GM21825 (cell line): ENCODE measurements at regions not wholly inside any gene's neighbourhood (a gene's known extent, or its start where the extent isn't known, plus 50 kb on each side); places are given as distances from the start of the nearest gene placed in this dataset.
"Not testable (repeated sequence)": the region's sequence is repeated elsewhere in the genome, so short reads cannot be mapped to it uniquely, and the experiment has no call there.

Source experiments
- ATAC-seq: cut with Tn5 transposase; IDR thresholded peaks from one replicate; pipeline ENCODE4 v1.9.1; 2021; ENCODE audit warnings: mild to moderate bottlenecking, moderate library complexity; ENCODE audit not compliant: unreplicated experiment

DNA sequence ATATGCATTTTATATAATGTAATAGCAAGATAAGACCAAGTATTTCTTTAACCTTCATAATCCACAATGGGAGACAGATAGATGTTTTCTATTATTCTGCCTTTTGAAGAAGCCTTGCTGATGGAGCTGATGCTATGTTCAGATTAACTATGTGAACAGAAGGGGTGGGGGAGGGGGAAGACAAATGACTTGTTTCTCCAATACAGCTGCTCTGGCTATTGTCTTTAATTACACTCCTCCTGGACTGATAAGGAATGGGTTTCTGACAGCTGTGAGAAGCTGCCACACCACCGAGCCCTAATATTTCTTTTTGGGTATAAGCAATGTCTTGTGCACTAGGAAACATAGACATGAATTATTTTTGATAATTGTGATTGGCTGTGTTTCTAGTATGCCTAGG lies 62.0 kb downstream of the CAVIN4 start:
- no peak for ATAC-seq

DNA sequence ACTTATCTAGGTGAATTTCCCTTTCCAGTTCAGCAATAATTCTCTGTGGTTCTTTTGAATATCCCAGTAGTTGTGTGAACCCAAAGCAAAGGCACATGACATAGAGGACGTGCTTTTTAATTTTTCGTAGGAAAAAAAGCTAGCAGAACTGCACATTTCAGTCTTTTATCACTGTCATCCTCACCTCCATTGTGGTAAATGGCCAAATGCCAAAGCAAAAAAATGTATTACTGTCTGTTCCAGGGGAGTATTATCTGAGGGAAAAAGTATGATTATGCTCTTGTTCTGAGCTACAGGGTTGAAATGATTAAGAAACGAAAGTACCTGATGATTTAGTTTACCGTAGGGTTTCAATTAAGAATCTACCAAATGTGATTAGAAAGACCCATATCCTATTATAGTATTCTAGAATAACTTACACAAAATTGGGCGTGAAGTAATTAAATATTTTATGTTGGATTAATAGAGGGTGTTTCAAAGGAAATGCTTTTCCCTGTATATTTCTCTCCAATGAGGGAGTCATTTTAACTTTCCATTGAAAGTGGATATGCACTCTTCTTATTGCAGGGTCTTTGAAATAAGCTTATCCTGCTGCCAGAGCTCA lies 62.7 kb downstream of the CAVIN4 start:
- no peak for ATAC-seq

DNA sequence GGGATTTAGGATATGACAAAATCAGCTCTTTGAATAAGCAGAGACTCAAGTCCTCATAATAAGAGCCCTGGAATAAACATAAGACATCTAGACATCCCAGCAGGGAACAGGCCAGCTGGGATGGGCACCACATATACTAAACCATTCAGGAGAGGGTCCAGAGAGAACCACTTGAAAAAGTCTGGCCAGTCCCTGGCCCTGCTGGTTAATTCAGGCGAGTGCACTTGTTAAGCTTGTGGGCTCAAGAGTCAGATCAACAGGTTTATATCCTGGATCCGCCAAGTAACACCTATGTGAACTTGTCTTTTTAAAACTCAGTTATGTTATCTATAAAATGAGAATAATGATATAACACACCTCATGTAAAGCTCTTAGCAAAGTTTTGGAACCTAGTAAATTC lies 63.3 kb downstream of the CAVIN4 start:
- ATAC-seq = no peak

DNA sequence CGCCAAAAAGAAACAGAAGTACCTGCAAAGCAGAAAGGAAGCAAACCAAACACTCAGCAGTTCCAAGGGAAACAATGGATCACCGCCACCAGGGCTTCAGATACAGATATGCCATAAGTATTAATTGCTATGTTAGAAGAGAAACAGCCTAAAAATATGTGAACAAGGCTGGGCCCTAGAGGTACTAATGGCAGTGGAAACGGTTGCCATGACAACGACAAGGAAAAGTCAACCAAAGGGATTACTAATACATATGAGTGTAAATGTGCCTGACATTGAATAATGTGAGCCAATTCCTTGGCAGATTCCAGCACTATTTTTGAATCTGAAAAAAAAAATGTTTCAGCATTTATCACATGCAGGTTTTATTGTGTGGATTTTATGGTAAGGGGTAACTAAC lies 75.0 kb downstream of the CAVIN4 start:
- no peak for ATAC-seq

DNA sequence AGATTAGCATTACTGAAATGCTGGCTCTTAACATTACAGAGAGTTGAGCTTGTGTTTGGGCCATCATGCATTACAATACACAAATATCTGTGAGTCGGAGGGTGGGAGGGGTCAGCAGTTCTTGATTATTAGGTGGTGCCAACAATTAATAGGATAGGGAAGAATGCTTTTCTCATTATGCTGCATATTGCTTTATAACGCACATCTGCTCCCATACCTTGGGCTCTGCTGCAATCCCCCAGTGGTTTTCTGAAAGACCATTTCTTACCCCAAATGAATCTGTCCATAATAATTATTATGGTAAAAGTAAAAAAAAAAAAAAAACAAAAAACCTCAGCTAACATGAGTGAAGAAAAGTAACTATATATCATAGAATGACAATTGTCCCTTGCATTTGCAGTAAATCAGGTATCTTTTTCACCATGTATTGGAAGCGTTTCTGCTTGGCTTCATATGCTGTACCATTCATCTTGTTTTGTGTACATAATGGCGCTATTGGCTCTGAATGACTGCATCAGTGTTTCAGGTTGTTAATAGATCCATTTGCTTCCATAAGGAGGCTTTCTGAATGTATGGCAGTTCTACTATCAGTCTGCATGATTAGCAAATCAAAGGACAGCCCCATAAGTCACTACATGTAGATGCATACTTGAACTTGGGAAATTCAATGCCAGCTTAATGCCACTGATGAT lies 75.9 kb downstream of the CAVIN4 start:
- ATAC-seq = no peak

DNA sequence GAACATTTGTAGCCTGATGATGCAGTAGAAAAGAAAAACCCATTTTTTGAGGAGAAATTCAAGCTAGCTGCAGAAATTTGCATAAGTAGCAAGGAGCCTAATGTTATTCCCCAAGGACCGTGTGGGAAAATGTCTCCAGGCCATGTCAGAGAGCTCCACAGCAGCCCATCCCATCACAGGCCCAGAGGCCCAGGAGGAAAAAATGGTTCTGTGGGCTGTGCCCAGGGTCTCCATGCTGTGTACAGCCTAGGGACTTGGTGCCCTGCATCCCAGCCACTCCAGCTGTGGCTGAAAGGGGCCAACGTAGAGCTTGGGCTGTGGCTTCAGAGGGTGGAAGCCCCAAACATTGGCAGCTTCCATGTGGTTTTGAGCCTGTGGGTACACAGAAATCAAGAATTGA lies 79.0 kb downstream of the CAVIN4 start:
- ATAC-seq = not testable (repeated sequence)

DNA sequence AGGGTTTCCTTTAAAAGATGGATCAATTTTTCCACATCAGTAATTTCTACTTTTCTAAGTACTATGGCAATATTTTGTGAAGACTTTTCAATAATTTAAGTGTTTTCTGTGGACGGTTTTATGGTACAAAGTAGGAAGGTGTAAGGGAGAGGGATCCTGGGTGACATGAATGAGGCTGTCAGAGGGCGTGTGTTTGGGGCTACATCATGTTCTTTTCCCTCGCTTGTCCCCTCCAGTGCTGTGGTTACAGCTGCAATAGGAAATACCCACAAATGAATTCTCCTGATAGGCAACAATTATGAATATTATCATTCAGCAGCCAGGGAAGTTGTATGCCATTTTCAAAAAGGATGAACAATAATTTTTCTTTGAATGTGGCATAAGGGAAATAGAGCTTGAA lies 83.8 kb downstream of the CAVIN4 start:
- no peak for ATAC-seq

DNA sequence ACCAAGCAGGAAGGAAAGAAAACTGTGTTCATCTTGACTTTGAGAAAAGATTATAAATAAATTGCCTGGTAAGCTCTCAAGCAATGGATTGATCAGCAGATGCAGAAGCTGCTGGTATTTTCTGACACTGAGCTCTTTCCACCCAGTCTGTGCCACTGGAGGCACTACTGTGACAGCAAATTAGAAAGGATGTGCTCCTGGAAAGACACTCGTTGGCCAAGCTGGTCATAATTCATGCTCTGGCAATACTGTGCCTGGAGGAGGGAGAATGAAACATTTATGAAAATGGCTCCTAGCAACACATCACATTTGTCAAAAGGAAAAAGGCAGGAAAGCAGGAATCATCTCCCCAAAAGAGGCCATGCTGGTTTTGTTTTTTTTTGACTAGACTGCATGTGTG lies 84.2 kb downstream of the CAVIN4 start:
- ATAC-seq = no peak

DNA sequence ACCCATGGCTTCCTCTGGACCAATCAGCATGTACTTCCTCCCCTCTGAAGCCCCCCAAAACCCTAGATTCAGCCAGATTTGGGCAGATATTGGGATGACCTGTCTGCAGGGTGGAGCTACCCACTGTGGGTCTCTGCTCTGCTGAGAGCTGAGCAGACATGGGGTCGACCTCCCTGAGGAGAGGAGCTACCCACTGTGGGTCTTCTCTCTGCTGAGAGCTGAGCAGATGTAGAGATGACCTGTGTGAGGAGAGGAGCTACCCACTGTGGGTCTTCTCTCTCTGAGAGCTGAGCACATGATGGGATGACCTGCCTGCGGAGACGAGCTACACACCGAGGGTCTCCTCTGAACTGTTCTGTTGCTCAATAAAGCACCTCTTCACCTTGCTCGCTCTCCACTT lies 89.6 kb downstream of the CAVIN4 start:
- ATAC-seq = no peak

DNA sequence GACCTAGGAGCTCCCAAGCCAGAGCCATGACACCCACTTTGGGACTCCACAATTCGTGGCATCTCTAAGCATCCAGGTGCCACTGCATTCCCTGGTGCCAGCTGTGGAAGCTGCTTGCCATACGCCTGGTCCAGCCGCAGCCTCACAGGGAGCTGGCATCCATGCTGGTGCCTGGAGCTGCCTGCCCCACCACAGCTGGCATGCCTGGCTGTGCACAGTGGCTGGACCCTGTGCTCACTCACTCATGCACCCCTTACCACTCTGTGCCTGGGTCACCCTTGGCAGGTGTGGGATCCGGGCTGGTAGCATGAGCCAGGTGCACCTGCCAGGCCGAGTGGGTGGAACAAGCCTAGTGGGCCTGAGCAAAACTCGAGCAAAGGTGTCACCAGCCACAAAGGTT lies 90.1 kb downstream of the CAVIN4 start:
- no peak for ATAC-seq

DNA sequence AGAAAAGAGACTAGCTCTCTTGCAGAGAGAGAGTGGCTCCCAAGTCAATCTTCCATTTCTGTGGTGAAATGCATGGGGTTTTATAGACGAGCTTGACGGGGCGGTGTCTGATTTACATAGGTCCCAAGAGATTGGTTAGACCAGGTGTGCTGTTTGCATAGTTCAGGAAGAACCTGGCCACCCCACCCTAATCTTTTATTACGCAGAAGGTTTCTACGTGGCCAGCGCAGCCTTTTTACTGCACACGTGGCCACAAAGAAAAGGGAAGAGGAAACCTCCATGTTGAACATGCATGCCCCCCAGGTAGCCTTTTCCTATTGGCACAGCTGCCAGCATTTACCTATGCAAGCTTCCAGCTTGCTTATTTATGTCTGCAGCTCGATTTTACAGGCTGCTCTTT lies 92.1 kb downstream of the CAVIN4 start:
- no peak for ATAC-seq

DNA sequence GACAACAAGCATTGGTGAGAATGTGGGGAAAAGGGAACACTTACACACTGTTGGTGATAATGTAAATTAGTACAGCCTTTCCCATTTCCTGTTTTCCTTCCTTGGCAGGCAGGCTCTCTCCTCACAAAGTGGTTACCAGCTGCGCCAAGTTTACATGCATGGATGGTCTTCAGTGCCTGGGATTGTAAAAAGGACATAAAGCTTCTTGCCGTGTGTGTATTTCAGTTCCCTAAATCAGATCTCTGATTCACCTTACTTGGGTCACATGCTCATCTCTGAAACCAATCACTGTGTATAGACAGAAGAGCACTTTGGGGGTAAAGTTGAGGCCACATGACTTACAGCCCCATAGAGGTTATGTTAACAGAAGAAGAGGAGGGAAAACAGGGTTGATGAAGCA lies 92.8 kb downstream of the CAVIN4 start:
- peak; percentile 79 for ATAC-seq

DNA sequence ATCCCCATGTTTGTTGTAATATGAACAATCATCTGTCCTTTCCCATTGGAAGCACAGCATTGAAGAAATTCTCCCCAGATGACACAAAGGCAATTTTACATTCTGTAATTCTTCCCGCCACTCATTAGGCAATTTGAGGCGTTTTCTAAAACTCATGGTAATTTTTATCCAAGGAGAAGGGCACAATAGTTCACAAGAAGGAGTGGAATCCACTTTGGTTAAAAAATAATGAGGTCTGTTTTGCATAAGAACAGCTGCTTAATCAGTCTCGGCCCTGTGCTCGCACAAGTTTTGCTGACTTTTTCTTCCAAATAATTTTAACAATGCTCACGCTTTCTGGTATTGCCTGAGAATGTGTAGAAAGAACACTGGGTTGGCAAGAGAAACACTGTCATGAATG lies 94.0 kb downstream of the CAVIN4 start:
- no peak for ATAC-seq

DNA sequence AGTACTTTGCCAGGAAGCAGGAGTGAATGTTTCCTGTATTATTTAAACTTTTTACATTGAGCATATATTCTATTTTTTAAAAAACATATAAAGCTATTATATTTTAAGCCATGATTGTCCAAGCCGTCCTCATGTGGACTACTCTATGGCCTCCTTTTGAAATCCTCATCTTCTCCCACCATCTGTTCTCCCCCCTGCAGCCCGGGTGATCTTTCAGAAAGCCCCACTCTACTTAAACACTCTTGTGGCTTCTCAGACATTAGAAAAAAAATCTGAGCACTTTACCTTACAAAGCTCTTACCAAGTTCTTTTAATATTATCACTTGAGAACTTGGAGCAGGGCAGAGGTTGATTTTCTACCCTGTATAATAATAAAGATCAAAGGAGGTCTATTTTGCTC lies 95.4 kb downstream of the CAVIN4 start:
- no peak for ATAC-seq

DNA sequence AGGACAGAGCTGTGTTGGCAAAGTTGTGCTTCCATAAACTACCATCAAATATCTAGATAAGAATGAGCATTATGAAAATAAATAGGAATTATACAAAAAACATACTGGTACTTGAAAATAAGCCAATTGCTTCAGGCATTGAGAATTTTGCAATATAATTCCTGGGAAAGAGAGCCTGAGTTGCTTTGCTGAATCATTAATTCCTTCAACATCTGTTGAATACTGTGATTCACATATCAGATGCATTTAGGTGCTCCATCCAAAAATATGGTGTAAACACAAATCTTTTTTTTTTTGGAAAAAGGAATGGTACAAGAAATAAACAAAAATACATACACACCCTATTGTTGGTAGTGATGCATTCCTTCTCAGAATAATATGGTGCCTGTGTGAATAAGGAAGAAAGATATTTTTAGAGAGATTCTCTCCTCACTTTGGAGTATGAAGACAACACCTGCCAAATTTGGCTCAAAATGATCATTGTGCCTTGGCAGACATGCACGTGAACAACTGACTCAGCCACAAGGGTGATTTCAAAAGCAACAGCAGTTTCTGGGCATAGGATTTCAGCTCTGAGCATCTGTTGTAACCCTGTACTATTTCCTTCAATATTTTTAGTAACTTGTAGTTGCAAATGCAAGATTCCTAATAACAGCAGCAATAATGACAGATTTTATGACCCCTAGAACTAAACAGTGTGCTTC lies 96.7 kb downstream of the CAVIN4 start:
- ATAC-seq = no peak

DNA sequence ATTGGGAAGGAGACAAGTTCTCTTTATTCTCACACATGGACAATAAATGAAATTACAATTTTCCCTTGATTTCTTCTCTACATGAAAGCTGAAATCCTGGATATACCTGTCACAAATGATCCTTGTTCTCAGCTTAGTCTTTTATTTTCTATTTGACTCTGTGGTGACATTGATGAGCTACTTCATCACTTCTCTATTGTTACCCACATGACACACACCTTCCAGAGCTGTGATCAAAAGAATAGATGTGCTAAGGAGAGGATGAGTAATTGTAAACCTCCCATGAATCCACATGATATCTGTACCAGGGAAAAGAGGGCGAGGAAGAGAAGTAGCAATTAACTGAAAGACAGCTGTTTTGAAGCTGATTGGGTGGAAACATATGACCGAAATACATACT lies 102.0 kb downstream of the CAVIN4 start:
- ATAC-seq = no peak

DNA sequence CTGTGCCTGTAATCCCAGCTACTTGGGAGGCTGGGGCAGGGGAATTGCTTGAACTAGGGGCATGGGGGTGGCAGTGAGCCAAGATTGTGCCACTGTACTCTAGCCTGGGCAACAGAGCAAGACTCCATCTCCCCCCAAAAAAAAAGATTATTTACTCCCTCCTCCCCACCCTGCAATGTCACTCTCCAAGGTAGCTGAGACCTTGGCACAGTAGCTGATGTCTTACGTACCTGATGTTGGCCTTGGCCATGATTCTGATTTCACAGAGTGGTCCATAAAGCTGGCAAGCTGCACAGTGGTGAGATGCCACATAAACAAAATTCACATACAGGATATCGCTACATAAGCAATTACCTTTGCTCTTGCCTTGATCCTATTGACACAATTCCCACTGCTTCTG lies 108.5 kb downstream of the CAVIN4 start:
- ATAC-seq = no peak

DNA sequence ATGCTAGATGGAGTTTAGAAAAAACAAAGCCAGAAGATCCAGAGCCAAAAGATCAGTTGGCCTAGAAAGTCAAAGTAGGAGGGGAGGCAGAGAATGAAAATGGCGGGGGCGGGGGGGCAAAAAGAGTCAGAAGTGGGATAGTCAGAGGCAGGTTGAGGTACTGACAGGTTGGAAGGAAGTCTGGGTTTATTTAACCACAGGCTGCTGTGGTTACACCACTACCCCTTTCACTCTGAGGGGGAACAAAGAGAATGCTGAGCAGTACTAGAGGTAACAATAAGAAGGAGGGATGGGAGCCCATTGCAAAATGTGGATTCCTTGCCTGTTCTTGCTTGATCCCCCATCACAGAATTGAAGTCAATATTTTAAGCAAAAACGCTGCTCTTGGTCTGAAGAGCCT lies 111.8 kb downstream of the CAVIN4 start:
- no peak for ATAC-seq

DNA sequence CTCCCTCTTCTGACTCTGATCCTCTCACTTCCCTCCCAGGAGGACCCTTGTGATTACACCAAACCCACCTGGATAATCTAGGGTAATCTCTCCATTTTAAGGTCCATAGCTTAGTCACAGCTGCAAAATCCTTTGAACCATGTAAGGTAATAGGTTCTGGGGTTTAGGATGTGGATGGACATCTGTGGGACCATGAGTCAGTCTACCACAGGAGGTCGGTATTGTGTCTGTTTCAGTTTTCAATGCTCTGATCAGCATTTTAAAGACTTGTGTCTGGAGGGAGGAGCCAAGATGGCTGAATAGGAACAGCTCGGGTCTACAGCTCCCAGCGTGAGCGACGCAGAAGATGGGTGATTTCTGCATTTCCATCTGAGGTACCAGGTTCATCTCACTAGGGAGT lies 112.6 kb downstream of the CAVIN4 start:
- ATAC-seq = no peak

DNA sequence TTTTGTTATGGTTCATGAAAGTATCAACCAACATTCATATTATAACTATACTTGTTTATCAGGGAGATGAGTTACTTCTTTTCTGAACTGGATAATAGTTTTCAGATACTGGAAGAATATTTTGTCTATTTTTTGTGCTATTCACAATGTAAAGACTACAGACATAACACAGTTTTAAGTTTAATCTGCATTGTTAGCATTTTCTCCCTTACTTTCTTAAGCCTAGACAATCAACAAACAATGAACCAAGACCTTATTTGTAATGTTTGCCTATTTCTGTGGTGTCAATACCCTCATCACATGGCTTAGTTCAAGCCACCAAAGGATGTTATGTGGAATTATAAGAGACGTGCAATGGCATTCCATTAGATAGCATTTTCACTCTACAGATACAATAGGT lies 119.5 kb downstream of the CAVIN4 start:
- ATAC-seq = no peak

DNA sequence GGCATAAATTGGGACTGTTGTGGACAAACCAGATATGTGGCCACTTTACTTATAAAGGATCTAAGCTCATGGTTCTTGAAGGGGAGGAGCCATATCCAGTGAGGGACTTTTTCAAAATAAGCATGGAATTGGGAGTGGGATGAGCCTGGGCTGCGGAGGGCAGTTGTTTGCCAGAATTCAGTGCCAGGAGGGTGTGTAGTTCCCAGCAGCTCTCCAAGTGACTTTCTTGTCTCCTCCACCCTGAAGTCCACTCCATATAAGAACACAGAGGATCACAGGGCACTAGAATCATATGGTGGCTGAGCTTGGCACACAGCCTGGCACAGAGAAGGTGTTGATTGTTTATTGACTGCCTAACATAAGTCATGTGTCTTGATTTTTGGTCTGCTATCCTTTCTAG lies 121.1 kb downstream of the CAVIN4 start:
- no peak for ATAC-seq

DNA sequence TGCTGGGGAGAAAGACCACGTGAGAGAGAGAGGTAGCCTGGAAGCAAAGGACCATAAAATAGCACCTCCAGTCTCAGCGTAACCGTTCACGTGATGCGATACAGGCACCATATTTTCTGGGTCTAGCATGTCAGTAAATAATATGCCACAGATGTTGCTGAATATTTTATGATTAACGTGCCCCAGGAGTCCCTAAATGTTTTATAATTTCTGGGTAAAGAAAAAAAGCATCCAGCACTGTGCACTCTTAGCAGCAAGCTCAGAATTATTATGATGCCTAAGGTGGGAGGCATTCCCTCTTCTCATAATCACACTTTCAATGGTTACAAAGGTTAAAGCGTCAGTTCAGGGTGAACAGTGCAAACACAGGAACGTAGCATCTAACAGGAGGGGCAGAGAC lies 121.8 kb downstream of the CAVIN4 start:
- ATAC-seq = no peak
